Nephron (organoid): ENCODE measurements at regions not wholly inside any gene's neighbourhood (a gene's known extent, or its start where the extent isn't known, plus 50 kb on each side); places are given as distances from the start of the nearest gene placed in this dataset.

Experiments used
- H3K27ac Mint-ChIP-seq, 3 experiments: 2 replicates each; pipeline ENCODE4 v1.8.0; 2020; ENCODE audit warnings: mixed read lengths in 3 of 3, mild to moderate bottlenecking in 2 of 3, moderate library complexity in 1 of 3
- H3K27me3 Mint-ChIP-seq: 2 replicates; pipeline ENCODE4 v1.8.0; 2021; ENCODE audit warnings: low read depth, mild to moderate bottlenecking, moderate library complexity, mixed read lengths
- H3K36me3 Mint-ChIP-seq: 2 replicates; pipeline ENCODE4 v1.8.0; 2020; ENCODE audit warnings: low read depth, mixed read lengths
- H3K4me1 Mint-ChIP-seq: 2 replicates; pipeline ENCODE4 v1.8.0; 2020; ENCODE audit warnings: mixed read lengths
- H3K4me3 Mint-ChIP-seq, 3 experiments: 2 replicates each; pipeline ENCODE4 v1.8.0; 2020; ENCODE audit warnings: mild to moderate bottlenecking in 3 of 3, mixed read lengths in 3 of 3, moderate library complexity in 2 of 3
- H3K9me3 Mint-ChIP-seq: 2 replicates; pipeline ENCODE4 v1.8.0; 2020; ENCODE audit warnings: mixed read lengths
- TF ChIP-seq, protein P1 (sequence below), 3 experiments: fragments of 200-600 bp; sonication (generic); IDR thresholded peaks; one replicate each; pipeline ENCODE4 v1.5.0; 2021; ENCODE audit warnings: antibody characterized with exemption in 3 of 3; ENCODE audit not compliant: unreplicated experiment in 3 of 3

DNA sequence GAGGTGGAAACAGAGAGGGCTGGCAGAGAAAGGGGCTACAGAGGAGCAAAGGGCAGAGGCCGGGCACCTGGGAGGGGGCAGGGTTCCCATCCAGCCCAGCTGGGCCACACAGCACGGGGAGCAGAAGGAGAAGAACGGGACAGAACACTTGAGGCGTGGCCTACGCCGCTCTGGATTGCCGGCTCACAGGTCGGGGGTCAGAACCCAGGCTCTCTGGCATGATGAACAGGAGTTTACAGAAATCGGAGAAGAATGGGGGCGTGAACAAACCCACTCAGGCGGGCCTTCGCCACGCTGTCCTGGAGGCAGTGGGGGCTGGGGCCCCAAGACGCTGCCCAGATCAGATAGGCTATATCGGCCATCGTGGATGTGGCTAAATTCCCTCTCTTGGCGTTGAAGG, 362.2 kb upstream of the SHH start:
- no peaks in the 10 kb centered on the region for H3K9me3 Mint-ChIP-seq
- no peak overlapping the region for H3K27ac Mint-ChIP-seq
- no peaks in the 10 kb centered on the region for H3K36me3 Mint-ChIP-seq
- peaks cover 16% of the 10 kb centered on the region for H3K27me3 Mint-ChIP-seq
- no peak overlapping the region for H3K4me3 Mint-ChIP-seq
- H3K4me1 Mint-ChIP-seq, result no peaks in the 10 kb centered on the region
- TF ChIP-seq, protein P1, sequence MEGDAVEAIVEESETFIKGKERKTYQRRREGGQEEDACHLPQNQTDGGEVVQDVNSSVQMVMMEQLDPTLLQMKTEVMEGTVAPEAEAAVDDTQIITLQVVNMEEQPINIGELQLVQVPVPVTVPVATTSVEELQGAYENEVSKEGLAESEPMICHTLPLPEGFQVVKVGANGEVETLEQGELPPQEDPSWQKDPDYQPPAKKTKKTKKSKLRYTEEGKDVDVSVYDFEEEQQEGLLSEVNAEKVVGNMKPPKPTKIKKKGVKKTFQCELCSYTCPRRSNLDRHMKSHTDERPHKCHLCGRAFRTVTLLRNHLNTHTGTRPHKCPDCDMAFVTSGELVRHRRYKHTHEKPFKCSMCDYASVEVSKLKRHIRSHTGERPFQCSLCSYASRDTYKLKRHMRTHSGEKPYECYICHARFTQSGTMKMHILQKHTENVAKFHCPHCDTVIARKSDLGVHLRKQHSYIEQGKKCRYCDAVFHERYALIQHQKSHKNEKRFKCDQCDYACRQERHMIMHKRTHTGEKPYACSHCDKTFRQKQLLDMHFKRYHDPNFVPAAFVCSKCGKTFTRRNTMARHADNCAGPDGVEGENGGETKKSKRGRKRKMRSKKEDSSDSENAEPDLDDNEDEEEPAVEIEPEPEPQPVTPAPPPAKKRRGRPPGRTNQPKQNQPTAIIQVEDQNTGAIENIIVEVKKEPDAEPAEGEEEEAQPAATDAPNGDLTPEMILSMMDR (IDR thresholded peaks at IDR 0.05; ENCODE audit: unreplicated experiment in 3 of 3), result no peak

GRCh38 chr7:156173748-156174353, 361.6 kb upstream of the SHH start:
- Mint-ChIP-seq H3K4me1 (no peaks in the 10 kb centered on the region), H3K36me3 (no peaks in the 10 kb centered on the region), H3K27me3 (peaks cover 16% of the 10 kb centered on the region), H3K9me3 (no peaks in the 10 kb centered on the region), H3K4me3 (no peak overlapping the region), H3K27ac (no peak overlapping the region)
- TF ChIP-seq, protein P1 (IDR thresholded peaks at IDR 0.05; ENCODE audit: unreplicated experiment in 3 of 3), result no peak

- no peak overlapping the region for H3K27ac Mint-ChIP-seq
- TF ChIP-seq, protein P1 (IDR thresholded peaks at IDR 0.05; ENCODE audit: unreplicated experiment in 3 of 3), result no peak
- no peaks in the 10 kb centered on the region for H3K9me3 Mint-ChIP-seq
- H3K4me3 Mint-ChIP-seq, result no peak overlapping the region
- H3K4me1 Mint-ChIP-seq, result no peaks in the 10 kb centered on the region
- H3K36me3 Mint-ChIP-seq, result no peaks in the 10 kb centered on the region
- H3K27me3 Mint-ChIP-seq, result peaks cover 12% of the 10 kb centered on the region
Observed at GRCh38 chr7:156173346-156173745, 361.1 kb upstream of the SHH start.

DNA sequence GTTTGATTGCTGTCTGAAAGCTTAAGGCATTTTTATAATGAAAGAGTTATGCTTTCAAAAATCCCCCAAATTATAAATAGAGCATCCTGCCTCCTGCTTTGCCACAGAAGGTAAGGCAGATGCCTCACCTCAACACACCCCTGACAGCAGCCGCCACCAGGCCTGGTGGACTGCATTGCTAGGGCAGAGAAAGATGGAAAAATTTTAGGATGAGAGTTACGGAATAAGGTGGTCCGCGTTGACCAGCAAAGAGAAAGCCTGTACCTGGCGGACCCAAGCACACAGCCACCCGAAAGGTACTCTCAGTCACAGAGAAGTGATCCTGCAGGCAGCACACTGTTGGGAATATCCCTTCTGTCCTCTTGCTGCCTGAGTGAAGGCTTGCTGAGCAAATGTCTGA, 360.4 kb upstream of the SHH start:
- Mint-ChIP-seq H3K4me3 (no peak overlapping the region), H3K4me1 (no peaks in the 10 kb centered on the region), H3K36me3 (no peaks in the 10 kb centered on the region)

GRCh38 chr7:156169474-156170370, 357.5 kb upstream of the SHH start:
- H3K4me3 Mint-ChIP-seq, result no peak overlapping the region
- TF ChIP-seq, protein P1 (IDR thresholded peaks at IDR 0.05; ENCODE audit: unreplicated experiment in 3 of 3), result no peak
- no peak overlapping the region for H3K27ac Mint-ChIP-seq
- peaks cover 26% of the 10 kb centered on the region for H3K27me3 Mint-ChIP-seq
- H3K9me3 Mint-ChIP-seq, result no peaks in the 10 kb centered on the region
- H3K4me1 Mint-ChIP-seq, result no peaks in the 10 kb centered on the region
- no peaks in the 10 kb centered on the region for H3K36me3 Mint-ChIP-seq

More for the DNA sequence above, 360.4 kb upstream of the SHH start:
- no peaks in the 10 kb centered on the region for H3K9me3 Mint-ChIP-seq
- TF ChIP-seq, protein P1 (IDR thresholded peaks at IDR 0.05; ENCODE audit: unreplicated experiment in 3 of 3), result no peak
- no peak overlapping the region for H3K27ac Mint-ChIP-seq
- H3K27me3 Mint-ChIP-seq, result peaks cover 15% of the 10 kb centered on the region
